MM.1S (cell line): ENCODE measurements at regions not wholly inside any gene's neighbourhood (a gene's known extent, or its start where the extent isn't known, plus 50 kb on each side); places are given as distances from the start of the nearest gene placed in this dataset.

Source experiments
- CTCF ChIP-seq: fragments of 300-600 bp; sonication (generic); IDR thresholded peaks from 2 replicates; pipeline ENCODE4 v1.5.1; 2016; ENCODE audit warnings: antibody characterized with exemption, low read length, mixed read lengths
- EZH2 ChIP-seq: fragments of 300-600 bp; sonication (generic); optimal IDR thresholded peaks from 2 replicates; pipeline ENCODE3; 2017; ENCODE audit warnings: low read depth, mild to moderate bottlenecking, antibody characterized with exemption, low read length, mixed read lengths
- EZH2phosphoT487 ChIP-seq: fragments of 300-600 bp; sonication (generic); IDR thresholded peaks from 2 replicates; pipeline ENCODE4 v1.6.1; 2018; ENCODE audit warnings: antibody characterized with exemption, low read length

DNA sequence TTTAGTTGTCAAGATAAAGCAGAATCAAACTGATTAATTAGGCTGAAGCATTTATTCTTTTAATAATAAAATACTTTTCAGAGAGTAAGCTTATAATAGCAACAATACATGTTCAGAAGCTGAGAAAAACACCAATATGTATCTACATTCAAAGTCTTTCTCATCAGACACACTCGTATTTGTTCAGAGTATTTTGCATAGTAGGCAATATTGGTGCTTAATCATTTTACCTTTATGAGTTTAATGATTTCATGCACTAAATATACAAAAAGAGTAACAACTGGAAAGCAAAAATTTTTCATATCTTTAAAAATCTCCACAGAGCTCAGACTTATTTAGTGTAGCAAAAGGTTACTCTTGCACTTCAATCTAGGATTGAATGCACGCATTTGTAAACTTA is 313.9 kb downstream of the ZEB2 start:
- TF ChIP-seq CTCF (no peak), EZH2 (no peak), EZH2phosphoT487 (no peak)
